ENCODE measurements at regions not wholly inside any gene's neighbourhood (a gene's known extent, or its start where the extent isn't known, plus 50 kb on each side); places are given as distances from the start of the nearest gene placed in this dataset.

DNA sequence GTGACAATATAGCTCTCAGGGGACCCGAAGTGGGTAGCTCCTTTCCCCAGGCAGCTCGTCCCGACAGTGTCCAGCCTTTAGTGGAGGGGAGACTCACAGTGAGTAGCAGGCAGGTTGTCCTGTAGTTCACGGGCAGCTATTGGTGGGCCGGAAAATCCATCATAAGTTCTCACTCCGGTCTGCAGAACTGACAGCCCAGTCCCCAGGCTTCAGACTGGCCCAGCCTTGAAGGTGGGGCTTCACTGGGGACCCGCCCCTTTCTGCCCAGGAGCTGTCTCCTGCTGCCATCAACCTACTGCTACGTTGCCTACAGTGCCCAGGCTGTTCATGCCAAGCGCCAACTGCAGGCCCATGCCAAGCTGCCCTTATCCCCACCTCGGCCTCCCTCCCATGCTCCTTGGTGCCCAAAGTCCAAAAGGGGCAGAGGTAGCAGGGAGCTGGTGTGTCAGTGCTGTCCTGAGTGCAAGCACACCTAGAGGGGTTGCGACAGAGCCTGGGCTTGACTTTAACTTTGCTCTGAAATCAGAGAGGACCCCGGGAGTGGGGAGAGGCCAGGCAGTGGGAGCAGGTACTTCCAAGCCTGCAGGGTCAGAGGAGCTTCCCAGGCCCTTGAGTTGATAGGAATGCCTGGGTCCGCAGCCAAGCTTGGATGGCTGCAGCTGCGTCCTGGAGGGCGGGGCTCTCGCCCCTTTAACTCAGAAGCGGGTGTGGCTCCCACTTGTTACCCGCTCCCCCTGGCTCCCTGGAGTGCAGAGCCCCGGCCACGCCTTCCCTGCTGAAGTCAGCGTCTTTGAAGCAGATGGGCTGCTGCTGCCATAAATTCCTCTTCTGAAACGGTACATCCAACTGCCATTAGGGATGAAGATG lies 1144.3 kb upstream of the NCAM2 start:
- intact Hi-C loops (cut with micrococcal nuclease; ENCODE audit: unreplicated experiment) (no loop called here), in situ Hi-C loops (cut with HindIII; ENCODE audit: low pct_unique_long_range_greater_than_20kb, low sequenced_read_pairs) (no loop called here)
- DNase-seq (ENCODE audit: low read depth, low spot score) (no peak), ATAC-seq (no peak)
- Histone ChIP-seq H3K9me3 (ENCODE audit: control insufficient read depth, insufficient read depth, low read depth, low read length) (no peaks in the 10 kb centered on the region), H3K27me3 (ENCODE audit: control insufficient read depth, insufficient read depth, low read length) (no peaks in the 10 kb centered on the region), H3K4me1 (ENCODE audit: control insufficient read depth, insufficient read depth, low read length) (no peaks in the 10 kb centered on the region), H3K27ac (ENCODE audit: low read length) (no peak overlapping the region), H3K36me3 (ENCODE audit: control insufficient read depth, insufficient read depth, low read length) (no peaks in the 10 kb centered on the region), H3K4me3 (ENCODE audit: low read depth in 2 of 2, low read length in 2 of 2) (no peak overlapping the region)
- POLR2A ChIA-PET: no interaction called here
- CTCF ChIA-PET: no interaction called here
- TF ChIP-seq SIN3A (IDR thresholded peaks at IDR 0.05; ENCODE audit: borderline replicate concordance, insufficient read depth, low read depth, low read length) (no peak), POLR2AphosphoS5 (IDR thresholded peaks at IDR 0.05; ENCODE audit: low read depth, low read length) (no peak), TCF7L2 (IDR thresholded peaks at IDR 0.05; ENCODE audit: low read depth, low read length) (no peak)
- TF ChIP-seq, protein P1, sequence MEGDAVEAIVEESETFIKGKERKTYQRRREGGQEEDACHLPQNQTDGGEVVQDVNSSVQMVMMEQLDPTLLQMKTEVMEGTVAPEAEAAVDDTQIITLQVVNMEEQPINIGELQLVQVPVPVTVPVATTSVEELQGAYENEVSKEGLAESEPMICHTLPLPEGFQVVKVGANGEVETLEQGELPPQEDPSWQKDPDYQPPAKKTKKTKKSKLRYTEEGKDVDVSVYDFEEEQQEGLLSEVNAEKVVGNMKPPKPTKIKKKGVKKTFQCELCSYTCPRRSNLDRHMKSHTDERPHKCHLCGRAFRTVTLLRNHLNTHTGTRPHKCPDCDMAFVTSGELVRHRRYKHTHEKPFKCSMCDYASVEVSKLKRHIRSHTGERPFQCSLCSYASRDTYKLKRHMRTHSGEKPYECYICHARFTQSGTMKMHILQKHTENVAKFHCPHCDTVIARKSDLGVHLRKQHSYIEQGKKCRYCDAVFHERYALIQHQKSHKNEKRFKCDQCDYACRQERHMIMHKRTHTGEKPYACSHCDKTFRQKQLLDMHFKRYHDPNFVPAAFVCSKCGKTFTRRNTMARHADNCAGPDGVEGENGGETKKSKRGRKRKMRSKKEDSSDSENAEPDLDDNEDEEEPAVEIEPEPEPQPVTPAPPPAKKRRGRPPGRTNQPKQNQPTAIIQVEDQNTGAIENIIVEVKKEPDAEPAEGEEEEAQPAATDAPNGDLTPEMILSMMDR (IDR thresholded peaks at IDR 0.05): no peak
- TF ChIP-seq, protein P2, sequence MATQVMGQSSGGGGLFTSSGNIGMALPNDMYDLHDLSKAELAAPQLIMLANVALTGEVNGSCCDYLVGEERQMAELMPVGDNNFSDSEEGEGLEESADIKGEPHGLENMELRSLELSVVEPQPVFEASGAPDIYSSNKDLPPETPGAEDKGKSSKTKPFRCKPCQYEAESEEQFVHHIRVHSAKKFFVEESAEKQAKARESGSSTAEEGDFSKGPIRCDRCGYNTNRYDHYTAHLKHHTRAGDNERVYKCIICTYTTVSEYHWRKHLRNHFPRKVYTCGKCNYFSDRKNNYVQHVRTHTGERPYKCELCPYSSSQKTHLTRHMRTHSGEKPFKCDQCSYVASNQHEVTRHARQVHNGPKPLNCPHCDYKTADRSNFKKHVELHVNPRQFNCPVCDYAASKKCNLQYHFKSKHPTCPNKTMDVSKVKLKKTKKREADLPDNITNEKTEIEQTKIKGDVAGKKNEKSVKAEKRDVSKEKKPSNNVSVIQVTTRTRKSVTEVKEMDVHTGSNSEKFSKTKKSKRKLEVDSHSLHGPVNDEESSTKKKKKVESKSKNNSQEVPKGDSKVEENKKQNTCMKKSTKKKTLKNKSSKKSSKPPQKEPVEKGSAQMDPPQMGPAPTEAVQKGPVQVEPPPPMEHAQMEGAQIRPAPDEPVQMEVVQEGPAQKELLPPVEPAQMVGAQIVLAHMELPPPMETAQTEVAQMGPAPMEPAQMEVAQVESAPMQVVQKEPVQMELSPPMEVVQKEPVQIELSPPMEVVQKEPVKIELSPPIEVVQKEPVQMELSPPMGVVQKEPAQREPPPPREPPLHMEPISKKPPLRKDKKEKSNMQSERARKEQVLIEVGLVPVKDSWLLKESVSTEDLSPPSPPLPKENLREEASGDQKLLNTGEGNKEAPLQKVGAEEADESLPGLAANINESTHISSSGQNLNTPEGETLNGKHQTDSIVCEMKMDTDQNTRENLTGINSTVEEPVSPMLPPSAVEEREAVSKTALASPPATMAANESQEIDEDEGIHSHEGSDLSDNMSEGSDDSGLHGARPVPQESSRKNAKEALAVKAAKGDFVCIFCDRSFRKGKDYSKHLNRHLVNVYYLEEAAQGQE (IDR thresholded peaks at IDR 0.05; ENCODE audit: insufficient read depth in 1 of 2, low read depth in 2 of 2, low read length in 1 of 2): no peak
- BruUV-seq (replicated peaks): no TSS peak

DNA sequence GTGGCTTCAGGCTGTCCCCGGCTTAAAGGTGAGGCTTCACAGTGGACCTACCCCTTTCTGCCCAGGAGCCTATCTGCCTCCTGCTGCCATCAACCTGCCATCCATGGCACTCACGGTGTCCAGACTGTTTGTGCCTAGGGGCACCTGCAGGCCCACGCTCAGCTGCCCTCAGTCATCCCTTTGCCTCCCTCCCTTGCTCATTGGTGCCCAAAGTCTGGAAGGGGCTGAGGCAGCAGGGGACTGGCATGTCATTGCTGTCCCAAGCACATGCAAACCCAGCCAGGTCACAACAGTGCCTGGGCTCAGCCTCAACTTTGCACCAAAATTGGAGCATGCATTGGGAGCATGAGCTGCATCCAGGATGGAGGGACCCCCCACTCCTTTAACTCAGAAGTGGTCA lies 1142.7 kb upstream of the NCAM2 start:
- H3K36me3 ChIP-seq (ENCODE audit: control insufficient read depth, insufficient read depth, low read length): no peaks in the 10 kb centered on the region
- H3K4me3 ChIP-seq (ENCODE audit: low read depth in 2 of 2, low read length in 2 of 2): no peak overlapping the region
- in situ Hi-C loops (cut with HindIII; ENCODE audit: low pct_unique_long_range_greater_than_20kb, low sequenced_read_pairs): no loop called here
- H3K27ac ChIP-seq (ENCODE audit: low read length): no peak overlapping the region
- ChIA-PET CTCF (no interaction called here), POLR2A (no interaction called here)
- no peaks in the 10 kb centered on the region for H3K4me1 ChIP-seq (ENCODE audit: control insufficient read depth, insufficient read depth, low read length)
- no peaks in the 10 kb centered on the region for H3K9me3 ChIP-seq (ENCODE audit: control insufficient read depth, insufficient read depth, low read depth, low read length)
- no peak for TF ChIP-seq SIN3A (IDR thresholded peaks at IDR 0.05; ENCODE audit: borderline replicate concordance, insufficient read depth, low read depth, low read length)
- TF ChIP-seq, protein P2 (IDR thresholded peaks at IDR 0.05; ENCODE audit: insufficient read depth in 1 of 2, low read depth in 2 of 2, low read length in 1 of 2): no peak
- no peak for TF ChIP-seq TCF7L2 (IDR thresholded peaks at IDR 0.05; ENCODE audit: low read depth, low read length)
- H3K27me3 ChIP-seq (ENCODE audit: control insufficient read depth, insufficient read depth, low read length): no peaks in the 10 kb centered on the region
- no TSS peak for BruUV-seq (replicated peaks)
- DNase-seq (ENCODE audit: low read depth, low spot score) (no peak), ATAC-seq (no peak)
- intact Hi-C loops (cut with micrococcal nuclease; ENCODE audit: unreplicated experiment): no loop called here
